ENCODE measurements at regions not wholly inside any gene's neighbourhood (a gene's known extent, or its start where the extent isn't known, plus 50 kb on each side); places are given as distances from the start of the nearest gene placed in this dataset.

- DNase-seq (ENCODE audit: low spot score) = no peak
These were observed 107.5 kb downstream of the CYSLTR2 start for GRCh38 chr13:48761256-48761655.

GRCh38 chr13:48769107-48769704 is 115.5 kb downstream of the CYSLTR2 start:
- DNase-seq (ENCODE audit: low spot score) = peak; percentile 77

GRCh38 chr13:48770372-48770771 is 116.6 kb downstream of the CYSLTR2 start:
- no peak for DNase-seq (ENCODE audit: low spot score)

GRCh38 chr13:48772908-48773307 is 119.2 kb downstream of the CYSLTR2 start:
- no peak for DNase-seq (ENCODE audit: low spot score)

- DNase-seq (ENCODE audit: low spot score) = no peak
These were observed 120.0 kb downstream of the CYSLTR2 start for GRCh38 chr13:48773531-48774275.

- DNase-seq (ENCODE audit: low spot score) = no peak
These were observed 121.6 kb downstream of the CYSLTR2 start for GRCh38 chr13:48775285-48775684.

GRCh38 chr13:48775804-48776203 is 122.1 kb downstream of the CYSLTR2 start:
- DNase-seq (ENCODE audit: low spot score) = peak; percentile 79

GRCh38 chr13:48776401-48776800 is 122.7 kb downstream of the CYSLTR2 start:
- DNase-seq (ENCODE audit: low spot score) = no peak

GRCh38 chr13:48778610-48779009 is 124.9 kb downstream of the CYSLTR2 start:
- DNase-seq (ENCODE audit: low spot score) = no peak

- DNase-seq (ENCODE audit: low spot score) = no peak
These were observed 127.1 kb downstream of the CYSLTR2 start for GRCh38 chr13:48780713-48781341.

- no peak for DNase-seq (ENCODE audit: low spot score)
These were observed 128.7 kb downstream of the CYSLTR2 start for GRCh38 chr13:48782429-48782840.

- peak; percentile 83 for DNase-seq (ENCODE audit: low spot score)
These were observed 129.5 kb downstream of the CYSLTR2 start for GRCh38 chr13:48783181-48783630.

GRCh38 chr13:48783695-48784230 is 130.0 kb downstream of the CYSLTR2 start:
- no peak for DNase-seq (ENCODE audit: low spot score)

GRCh38 chr13:48784916-48785548 is 131.3 kb downstream of the CYSLTR2 start:
- no peak for DNase-seq (ENCODE audit: low spot score)

GRCh38 chr13:48790199-48790598 is 136.5 kb downstream of the CYSLTR2 start:
- no peak for DNase-seq (ENCODE audit: low spot score)

- DNase-seq (ENCODE audit: low spot score) = no peak
These were observed 137.2 kb downstream of the CYSLTR2 start for GRCh38 chr13:48790966-48791365.

GRCh38 chr13:48797127-48797526 is 143.4 kb downstream of the CYSLTR2 start:
- DNase-seq (ENCODE audit: low spot score) = no peak

- no peak for DNase-seq (ENCODE audit: low spot score)
These were observed 144.0 kb downstream of the CYSLTR2 start for GRCh38 chr13:48797761-48798160.

- DNase-seq (ENCODE audit: low spot score) = no peak
These were observed 144.5 kb downstream of the CYSLTR2 start for GRCh38 chr13:48798180-48798579.

- peak; percentile 77 for DNase-seq (ENCODE audit: low spot score)
These were observed 147.5 kb downstream of the CYSLTR2 start for GRCh38 chr13:48801255-48801654.

GRCh38 chr13:48804821-48805601 is 151.3 kb downstream of the CYSLTR2 start:
- DNase-seq (ENCODE audit: low spot score) = no peak

GRCh38 chr13:48806522-48806921 is 152.8 kb downstream of the CYSLTR2 start:
- DNase-seq (ENCODE audit: low spot score) = no peak

Measured in AG20443 (cell line).